OCI-LY1 (cell line): ENCODE measurements at regions not wholly inside any gene's neighbourhood (a gene's known extent, or its start where the extent isn't known, plus 50 kb on each side); places are given as distances from the start of the nearest gene placed in this dataset.

Experiments used
- CTCF ChIP-seq: fragments of 200-600 bp; sonication (generic), shearing (Covaris generic); IDR thresholded peaks from 2 replicates; pipeline ENCODE4 v1.5.1; 2017; ENCODE audit warnings: mild to moderate bottlenecking, antibody characterized with exemption, low read length, moderate library complexity, mixed read lengths
- EZH2 ChIP-seq: fragments of 200-600 bp; sonication (generic), shearing (Covaris generic); IDR thresholded peaks from 2 replicates; pipeline ENCODE4 v1.8.0; 2017; ENCODE audit warnings: borderline replicate concordance, mixed run types, mild to moderate bottlenecking, antibody characterized with exemption, low read length, moderate library complexity, mixed read lengths

GRCh38 chr4:178215309-178215708, 773.1 kb upstream of the AGA start:
- TF ChIP-seq EZH2 = no peak
- TF ChIP-seq CTCF = no peak
